CD14-positive monocyte (primary cell): ENCODE measurements at regions not wholly inside any gene's neighbourhood (a gene's known extent, or its start where the extent isn't known, plus 50 kb on each side); places are given as distances from the start of the nearest gene placed in this dataset.
"Not testable (repeated sequence)": the region's sequence is repeated elsewhere in the genome, so short reads cannot be mapped to it uniquely, and the experiment has no call there.

ENCODE experiments used
- DNase-seq, 3 donors: peaks; one replicate each; pipeline ENCODE4 v3.0.0-alpha.2; 2011 to 2022
- H2AFZ ChIP-seq: 2 replicates; pipeline ENCODE4 v1.6.0; 2012; ENCODE audit warnings: mild to moderate bottlenecking, low read depth, low read length, inconsistent platforms; ENCODE audit not compliant: insufficient read depth, poor library complexity, severe bottlenecking
- H3K27ac ChIP-seq, 2 donors: 1 replicate in 1 of 2; 2 replicates in 1 of 2; pipeline ENCODE4 v1.5.1; 2012 to 2013; ENCODE audit warnings: low read length in 2 of 2, control low read depth in 1 of 2, inconsistent platforms in 1 of 2, low read depth in 1 of 2, mild to moderate bottlenecking in 1 of 2
- H3K27me3 ChIP-seq, 2 donors: one replicate each; pipeline versions ENCODE4 v1.6.0 to v1.6.1; 2011 to 2013; ENCODE audit warnings: low read length in 2 of 2; ENCODE audit not compliant: control insufficient read depth in 2 of 2, insufficient read depth in 2 of 2
- H3K36me3 ChIP-seq, 2 donors: replicated peaks in 1 of 2; 1 replicate in 1 of 2; 2 replicates in 1 of 2; pipeline versions ENCODE4 v1.5.1 to v1.6.1; 2012 to 2013; ENCODE audit warnings: low read length in 2 of 2, control low read depth in 1 of 2, inconsistent platforms in 1 of 2, mild to moderate bottlenecking in 1 of 2; ENCODE audit not compliant: insufficient read depth in 2 of 2, control insufficient read depth in 1 of 2
- H3K4me1 ChIP-seq, 2 donors: 1 replicate in 1 of 2; 2 replicates in 1 of 2; pipeline versions ENCODE4 v1.5.1 to v1.6.1; 2012 to 2013; ENCODE audit warnings: low read length in 2 of 2, control low read depth in 1 of 2, inconsistent platforms in 1 of 2, mild to moderate bottlenecking in 1 of 2, moderate library complexity in 1 of 2; ENCODE audit not compliant: insufficient read depth in 2 of 2, control insufficient read depth in 1 of 2
- H3K4me2 ChIP-seq: replicated peaks from 2 replicates; pipeline ENCODE3; 2012; ENCODE audit warnings: low read length, moderate library complexity, mild to moderate bottlenecking; ENCODE audit not compliant: poor library complexity, severe bottlenecking; ENCODE audit errors: extremely low read depth
- H3K4me3 ChIP-seq, 3 experiments: fragments of 200-600 bp in 1 of 3; sonication (generic) in 1 of 3; replicated peaks in 1 of 3; 1 replicate in 2 of 3; 2 replicates in 1 of 3; pipeline ENCODE4 v1.5.1; 2011 to 2013; ENCODE audit warnings: low read length in 3 of 3, mild to moderate bottlenecking in 3 of 3, control low read depth in 2 of 3, low read depth in 2 of 3, inconsistent platforms in 1 of 3, moderate library complexity in 1 of 3
- H3K79me2 ChIP-seq: 2 replicates; pipeline ENCODE4 v1.6.0; 2012; ENCODE audit warnings: mild to moderate bottlenecking, control low read depth, inconsistent platforms, low read length, moderate library complexity; ENCODE audit not compliant: insufficient read depth
- H3K9ac ChIP-seq: 2 replicates; pipeline ENCODE4 v1.6.0; 2017; ENCODE audit warnings: low read length, mild to moderate bottlenecking; ENCODE audit not compliant: insufficient read depth, poor library complexity, severe bottlenecking
- H3K9me3 ChIP-seq, 2 donors: replicated peaks in 1 of 2; 1 replicate in 1 of 2; 2 replicates in 1 of 2; pipeline versions ENCODE4 v1.5.1 to v1.6.1; 2012 to 2013; ENCODE audit warnings: low read length in 2 of 2, control low read depth in 1 of 2; ENCODE audit not compliant: control insufficient read depth in 1 of 2, insufficient read depth in 1 of 2
- H4K20me1 ChIP-seq: 2 replicates; pipeline ENCODE4 v1.6.0; 2012; ENCODE audit warnings: mild to moderate bottlenecking, low read length, control low read depth, moderate library complexity; ENCODE audit not compliant: insufficient read depth
- H3K27ac Mint-ChIP-seq, 7 donors: one replicate each; pipeline ENCODE4 v1.8.0; 2020; ENCODE audit warnings: mild to moderate bottlenecking in 7 of 7, mixed read lengths in 7 of 7, moderate library complexity in 6 of 7, inconsistent platforms in 2 of 7
- H3K27me3 Mint-ChIP-seq, 3 donors: one replicate each; pipeline ENCODE4 v1.8.0; 2021 to 2022; ENCODE audit warnings: low read depth in 3 of 3, mild to moderate bottlenecking in 3 of 3, mixed read lengths in 3 of 3, moderate library complexity in 3 of 3, inconsistent platforms in 1 of 3
- H3K36me3 Mint-ChIP-seq, 2 donors: one replicate each; pipeline ENCODE4 v1.8.0; 2020; ENCODE audit warnings: mixed read lengths in 2 of 2, inconsistent platforms in 1 of 2, mild to moderate bottlenecking in 1 of 2
- H3K4me1 Mint-ChIP-seq: one replicate; pipeline ENCODE4 v1.8.0; 2020; ENCODE audit warnings: mild to moderate bottlenecking, mixed read lengths
- H3K4me3 Mint-ChIP-seq, 2 donors: one replicate each; pipeline ENCODE4 v1.8.0; 2020; ENCODE audit warnings: mild to moderate bottlenecking in 2 of 2, mixed read lengths in 2 of 2, moderate library complexity in 1 of 2
- H3K9me3 Mint-ChIP-seq, 7 donors: one replicate each; pipeline ENCODE4 v1.8.0; 2020 to 2022; ENCODE audit warnings: mixed read lengths in 7 of 7, mild to moderate bottlenecking in 6 of 7, moderate library complexity in 6 of 7, inconsistent platforms in 2 of 7
- CTCF ChIP-seq: fragments of 200-600 bp; IDR thresholded peaks from one replicate; pipeline ENCODE4 v1.8.0; 2022; ENCODE audit warnings: antibody characterized with exemption, mild to moderate bottlenecking
- WGBS: methylation state at CpG from one replicate; pipeline ENCODE4 v1.1.5; 2013; ENCODE audit warnings: missing lambda C conversion rate; ENCODE audit not compliant: insufficient coverage; 5-methylcytosine and 5-hydroxymethylcytosine counted together
- intact Hi-C, 2 donors: fragments of 100-400 bp; cut with micrococcal nuclease; formaldehyde crosslinking; loops; one replicate each; pipeline versions ENCODE4 v1.15.0 to v1.15.1; 2023

- no peak overlapping the region for H3K4me3 ChIP-seq
- no peak overlapping the region for H3K4me3 Mint-ChIP-seq
- no peak overlapping the region for H3K4me2 ChIP-seq
- H4K20me1 ChIP-seq: no peaks in the 10 kb centered on the region
- peaks cover 0 to 4% (median 0%) of the 10 kb centered on the region in 3 donors for H3K27me3 Mint-ChIP-seq
- H3K27ac ChIP-seq: no peak overlapping the region
- no peak for TF ChIP-seq CTCF
- no peak overlapping the region for H3K27ac Mint-ChIP-seq
- H3K36me3 Mint-ChIP-seq: no peaks in the 10 kb centered on the region
- no peaks in the 10 kb centered on the region for H3K36me3 ChIP-seq
- H2AFZ ChIP-seq: no peak overlapping the region
- no peaks in the 10 kb centered on the region for H3K4me1 ChIP-seq
- WGBS: no CpG with 5 or more reads among the region's 8 CpGs
- H3K79me2 ChIP-seq: no peaks in the 10 kb centered on the region
- H3K4me1 Mint-ChIP-seq: no peaks in the 10 kb centered on the region
- H3K27me3 ChIP-seq: no peaks in the 10 kb centered on the region
- peaks cover 4 to 11% of the 10 kb centered on the region in 2 donors for H3K9me3 ChIP-seq
- intact Hi-C loops: no loop called here
- DNase-seq: no peak
- no peak overlapping the region for H3K9ac ChIP-seq
- peaks cover 1 to 15% (median 5%) of the 10 kb centered on the region in 7 donors for H3K9me3 Mint-ChIP-seq
Observed at GRCh38 chrX:113157496-113157895, 316.9 kb upstream of the AMOT start.

- intact Hi-C loops, H3K4me2 ChIP-seq, H3K36me3 ChIP-seq, H3K4me3 Mint-ChIP-seq, DNase-seq, H3K27me3 ChIP-seq, H3K27me3 Mint-ChIP-seq, H3K27ac ChIP-seq, H3K4me1 Mint-ChIP-seq, H4K20me1 ChIP-seq, H3K4me1 ChIP-seq, H3K79me2 ChIP-seq, H3K9ac ChIP-seq, H3K36me3 Mint-ChIP-seq, H3K4me3 ChIP-seq, H3K27ac Mint-ChIP-seq, H2AFZ ChIP-seq: not testable (repeated sequence)
- peaks cover 1 to 15% (median 5%) of the 10 kb centered on the region in 7 donors for H3K9me3 Mint-ChIP-seq
- H3K9me3 ChIP-seq: peaks cover 4 to 11% of the 10 kb centered on the region in 2 donors
- no CpG with 5 or more reads among the region's 4 CpGs for WGBS
Observed at GRCh38 chrX:113154315-113154714, 313.7 kb upstream of the AMOT start.
